ENCODE measurements at regions not wholly inside any gene's neighbourhood (a gene's known extent, or its start where the extent isn't known, plus 50 kb on each side); places are given as distances from the start of the nearest gene placed in this dataset.

DNA sequence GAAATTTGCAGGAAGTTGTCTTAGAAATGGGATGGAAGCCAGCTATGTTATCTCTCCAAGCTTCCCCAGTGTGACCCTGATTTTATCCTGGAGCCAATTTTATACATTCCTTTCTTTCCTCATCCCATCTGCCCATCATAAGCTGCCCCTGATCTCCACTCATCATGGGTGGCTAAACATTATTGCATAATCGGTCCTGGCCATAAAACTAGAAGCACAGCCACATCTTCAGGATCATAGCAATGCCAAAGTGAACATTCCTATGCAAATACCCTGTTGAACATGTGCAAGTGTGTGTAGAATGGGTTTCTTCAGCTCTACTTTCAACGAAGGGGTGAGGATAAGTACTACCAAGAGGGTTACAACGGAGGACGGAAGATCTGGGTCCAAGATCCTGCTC, 50.6 kb upstream of the COG2 start:
- no peak overlapping the region for H3K4me3 ChIP-seq (ENCODE audit: low read depth, low read length)
- no peak for DNase-seq (ENCODE audit: low read depth)
- TF ChIP-seq, protein P1, sequence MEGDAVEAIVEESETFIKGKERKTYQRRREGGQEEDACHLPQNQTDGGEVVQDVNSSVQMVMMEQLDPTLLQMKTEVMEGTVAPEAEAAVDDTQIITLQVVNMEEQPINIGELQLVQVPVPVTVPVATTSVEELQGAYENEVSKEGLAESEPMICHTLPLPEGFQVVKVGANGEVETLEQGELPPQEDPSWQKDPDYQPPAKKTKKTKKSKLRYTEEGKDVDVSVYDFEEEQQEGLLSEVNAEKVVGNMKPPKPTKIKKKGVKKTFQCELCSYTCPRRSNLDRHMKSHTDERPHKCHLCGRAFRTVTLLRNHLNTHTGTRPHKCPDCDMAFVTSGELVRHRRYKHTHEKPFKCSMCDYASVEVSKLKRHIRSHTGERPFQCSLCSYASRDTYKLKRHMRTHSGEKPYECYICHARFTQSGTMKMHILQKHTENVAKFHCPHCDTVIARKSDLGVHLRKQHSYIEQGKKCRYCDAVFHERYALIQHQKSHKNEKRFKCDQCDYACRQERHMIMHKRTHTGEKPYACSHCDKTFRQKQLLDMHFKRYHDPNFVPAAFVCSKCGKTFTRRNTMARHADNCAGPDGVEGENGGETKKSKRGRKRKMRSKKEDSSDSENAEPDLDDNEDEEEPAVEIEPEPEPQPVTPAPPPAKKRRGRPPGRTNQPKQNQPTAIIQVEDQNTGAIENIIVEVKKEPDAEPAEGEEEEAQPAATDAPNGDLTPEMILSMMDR (IDR thresholded peaks at IDR 0.05; ENCODE audit: control insufficient read depth, extremely low read depth, insufficient read depth), result no peak

DNA sequence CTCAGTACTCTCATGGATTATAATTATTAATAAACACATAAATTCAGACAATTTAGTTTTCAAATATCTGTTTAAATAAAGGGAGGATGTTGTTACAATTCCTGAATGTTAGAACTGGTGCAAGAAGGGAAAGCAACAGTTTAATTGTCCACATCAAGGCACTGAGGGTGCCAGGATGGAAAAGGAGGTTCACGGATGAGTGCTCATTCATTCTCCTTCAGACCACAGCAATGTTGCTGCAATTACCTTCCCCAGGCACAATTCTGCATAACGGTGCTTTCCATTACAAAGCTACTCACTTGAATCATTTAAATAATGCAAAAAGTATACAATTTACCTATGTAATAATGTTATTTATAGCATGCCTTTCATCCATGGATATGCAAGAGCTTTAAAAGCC, 52.3 kb upstream of the COG2 start:
- TF ChIP-seq, protein P1 (IDR thresholded peaks at IDR 0.05; ENCODE audit: control insufficient read depth, extremely low read depth, insufficient read depth), result no peak
- DNase-seq (ENCODE audit: low read depth), result no peak
- H3K4me3 ChIP-seq (ENCODE audit: low read depth, low read length), result no peak overlapping the region

DNA sequence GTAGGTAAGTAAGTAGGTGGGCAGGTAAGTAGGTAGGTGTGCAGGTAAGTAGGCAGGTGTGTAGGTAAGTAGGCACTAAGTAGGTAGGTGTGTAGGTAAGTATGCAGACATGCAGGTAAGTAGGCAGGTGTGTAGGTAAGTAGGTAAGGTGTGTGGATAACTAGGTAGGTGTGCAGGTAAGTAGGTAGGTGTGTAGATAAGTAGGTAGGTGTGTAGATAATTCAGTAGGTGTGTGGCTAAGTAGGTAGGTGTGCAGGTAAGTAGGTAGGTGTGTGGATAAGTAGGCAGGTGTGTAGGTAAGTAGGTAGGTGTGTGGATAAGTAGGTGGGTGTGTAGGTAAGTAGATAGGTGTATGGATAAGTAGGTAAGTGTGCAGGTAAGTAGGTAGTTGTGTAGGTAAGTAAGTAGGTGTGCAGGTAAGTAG, 53.9 kb upstream of the COG2 start:
- TF ChIP-seq, protein P1 (IDR thresholded peaks at IDR 0.05; ENCODE audit: control insufficient read depth, extremely low read depth, insufficient read depth), result no peak
- no peak overlapping the region for H3K4me3 ChIP-seq (ENCODE audit: low read depth, low read length)
- no peak for DNase-seq (ENCODE audit: low read depth)

DNA sequence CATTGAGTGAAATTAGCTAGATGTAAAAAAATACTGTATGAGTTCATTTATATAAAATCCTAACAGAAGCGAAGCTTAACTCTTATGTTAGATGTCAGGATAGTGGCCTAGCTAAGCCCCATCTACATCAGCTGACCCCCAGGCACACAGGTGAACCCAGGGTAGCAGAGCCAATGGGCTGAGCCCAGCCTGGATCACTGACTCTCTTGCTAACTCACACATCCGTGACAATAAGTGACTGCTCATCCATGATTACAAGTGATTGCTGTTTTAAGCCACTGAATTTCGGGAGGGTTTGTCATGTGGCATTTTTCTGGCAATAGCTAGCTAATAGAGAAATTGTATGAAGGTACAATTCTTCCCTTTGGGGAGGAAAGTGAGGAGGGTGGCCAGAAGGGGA, 55.2 kb upstream of the COG2 start:
- no peak overlapping the region for H3K4me3 ChIP-seq (ENCODE audit: low read depth, low read length)
- TF ChIP-seq, protein P1 (IDR thresholded peaks at IDR 0.05; ENCODE audit: control insufficient read depth, extremely low read depth, insufficient read depth), result no peak
- DNase-seq (ENCODE audit: low read depth), result no peak

DNA sequence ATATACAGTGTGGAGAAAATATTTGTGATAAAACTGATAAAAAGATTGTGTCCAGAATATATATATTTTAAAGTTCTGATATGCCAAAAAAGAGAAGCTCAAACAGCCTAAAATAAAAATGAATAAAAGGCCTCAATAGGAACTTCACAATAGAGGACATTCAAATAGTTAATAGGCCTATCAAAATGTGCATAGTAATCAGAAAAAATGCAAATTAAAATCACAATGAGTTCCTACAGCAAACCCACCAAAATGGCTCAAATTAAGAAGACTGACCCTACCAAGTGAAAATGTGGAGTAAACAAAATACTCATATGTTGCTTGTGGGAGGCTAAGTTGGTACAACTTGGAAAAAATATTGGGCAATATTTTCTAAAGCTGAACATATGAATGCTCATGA, 57.6 kb upstream of the COG2 start:
- DNase-seq (ENCODE audit: low read depth), result no peak
- TF ChIP-seq, protein P1 (IDR thresholded peaks at IDR 0.05; ENCODE audit: control insufficient read depth, extremely low read depth, insufficient read depth), result no peak
- H3K4me3 ChIP-seq (ENCODE audit: low read depth, low read length), result no peak overlapping the region

DNA sequence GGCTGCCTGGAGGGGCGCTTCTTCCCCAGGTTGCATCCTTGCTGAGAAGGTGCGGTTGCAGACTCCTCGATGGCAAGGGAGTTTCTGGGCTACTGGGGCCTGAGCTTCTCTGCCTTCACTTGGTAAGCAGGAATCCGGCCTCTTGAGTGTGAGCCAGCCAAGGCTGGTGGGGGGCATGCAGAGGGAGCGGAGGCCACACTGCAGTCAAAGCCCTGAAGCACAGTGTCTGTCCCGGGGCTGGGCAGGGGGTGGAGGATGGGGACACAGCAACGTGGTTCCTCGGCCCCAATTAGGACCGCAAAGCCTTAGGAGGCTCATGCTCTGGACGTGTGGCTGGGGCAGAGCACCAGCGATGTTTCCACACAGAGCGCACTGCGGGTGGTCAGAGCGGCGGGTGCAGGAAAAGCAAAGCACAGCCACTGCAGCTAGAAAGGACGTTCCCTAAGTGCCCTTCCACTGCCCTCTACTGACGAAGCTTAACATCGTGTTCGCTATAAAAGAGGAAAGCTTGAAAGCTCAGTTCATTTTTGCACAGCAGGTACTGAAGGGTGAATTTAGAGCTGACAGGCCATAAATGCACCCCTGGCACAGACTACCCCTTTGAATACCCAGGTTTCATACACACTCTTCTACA, 60.7 kb upstream of the COG2 start:
- H3K4me3 ChIP-seq (ENCODE audit: low read depth, low read length), result no peak overlapping the region
- DNase-seq (ENCODE audit: low read depth), result no peak
- TF ChIP-seq, protein P1 (IDR thresholded peaks at IDR 0.05; ENCODE audit: control insufficient read depth, extremely low read depth, insufficient read depth), result peak; percentile 53

DNA sequence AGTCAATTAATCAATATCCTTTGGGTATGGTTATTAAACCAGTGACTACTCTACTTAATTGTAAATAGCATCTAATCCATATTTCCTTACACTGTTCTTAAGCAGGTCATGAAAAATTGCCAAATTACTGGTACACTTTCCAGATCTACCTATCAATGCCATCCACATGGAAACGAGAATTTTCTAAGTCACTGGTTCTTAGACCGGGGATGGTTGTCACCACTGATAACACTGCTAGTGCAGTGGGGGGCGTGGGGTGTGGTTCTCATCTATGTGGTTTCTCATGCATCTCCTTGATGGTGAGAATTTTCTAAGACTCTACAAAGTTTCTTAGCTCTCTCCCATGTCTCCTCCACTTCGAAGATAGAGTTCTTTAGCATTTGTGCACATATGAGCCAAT, 63.7 kb upstream of the COG2 start:
- no peak overlapping the region for H3K4me3 ChIP-seq (ENCODE audit: low read depth, low read length)
- no peak for DNase-seq (ENCODE audit: low read depth)
- TF ChIP-seq, protein P1 (IDR thresholded peaks at IDR 0.05; ENCODE audit: control insufficient read depth, extremely low read depth, insufficient read depth), result no peak

All from LNCaP clone FGC (cell line).